ENCODE measurements at regions not wholly inside any gene's neighbourhood (a gene's known extent, or its start where the extent isn't known, plus 50 kb on each side); places are given as distances from the start of the nearest gene placed in this dataset.
"Not testable (repeated sequence)": the region's sequence is repeated elsewhere in the genome, so short reads cannot be mapped to it uniquely, and the experiment has no call there.

- not testable (repeated sequence) for H3K4me3 ChIP-seq, H3K36me3 ChIP-seq, H4K20me1 ChIP-seq, H3K27me3 ChIP-seq, H3K27ac ChIP-seq, H3K9ac ChIP-seq, H3K4me2 ChIP-seq, H3K9me3 ChIP-seq, H3K4me1 ChIP-seq
These were observed 443.2 kb upstream of the ZNF722 start for GRCh38 chr7:63555226-63555994.

- not testable (repeated sequence) for H4K20me1 ChIP-seq, H3K9ac ChIP-seq, H3K27ac ChIP-seq, H3K27me3 ChIP-seq, H3K9me3 ChIP-seq, H3K4me3 ChIP-seq, H3K4me2 ChIP-seq, H3K4me1 ChIP-seq, H3K36me3 ChIP-seq
These were observed 442.4 kb upstream of the ZNF722 start for GRCh38 chr7:63556223-63556622.

DNA sequence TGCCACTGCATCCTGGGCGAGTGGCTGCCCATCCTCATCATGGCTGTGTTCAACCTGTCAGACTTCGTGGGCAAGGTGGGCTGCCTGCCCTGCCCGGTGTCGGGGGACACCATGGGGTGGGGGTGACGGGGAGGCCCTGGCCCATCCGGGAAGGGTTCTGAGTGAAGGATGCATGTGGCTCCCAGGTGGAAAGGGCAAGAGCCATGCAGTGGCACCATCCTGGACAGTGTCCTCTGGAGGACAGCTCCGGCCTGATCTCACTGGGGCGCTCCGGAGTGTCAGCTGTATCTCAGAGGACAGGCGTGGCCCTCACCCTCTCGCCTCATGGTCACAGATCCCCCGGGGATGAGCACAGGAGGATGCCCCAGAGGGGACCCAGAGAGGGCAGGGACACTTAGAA is 439.6 kb upstream of the ZNF722 start:
- H3K4me3 ChIP-seq, H3K4me1 ChIP-seq, H3K4me2 ChIP-seq, H3K27me3 ChIP-seq, H3K27ac ChIP-seq, H3K9me3 ChIP-seq, H3K9ac ChIP-seq, H4K20me1 ChIP-seq, H3K36me3 ChIP-seq: not testable (repeated sequence)

GRCh38 chr7:63559826-63560465 is 438.7 kb upstream of the ZNF722 start:
- not testable (repeated sequence) for H3K4me2 ChIP-seq, H3K9me3 ChIP-seq, H3K27ac ChIP-seq, H4K20me1 ChIP-seq, H3K4me3 ChIP-seq, H3K27me3 ChIP-seq, H3K4me1 ChIP-seq, H3K9ac ChIP-seq, H3K36me3 ChIP-seq

DNA sequence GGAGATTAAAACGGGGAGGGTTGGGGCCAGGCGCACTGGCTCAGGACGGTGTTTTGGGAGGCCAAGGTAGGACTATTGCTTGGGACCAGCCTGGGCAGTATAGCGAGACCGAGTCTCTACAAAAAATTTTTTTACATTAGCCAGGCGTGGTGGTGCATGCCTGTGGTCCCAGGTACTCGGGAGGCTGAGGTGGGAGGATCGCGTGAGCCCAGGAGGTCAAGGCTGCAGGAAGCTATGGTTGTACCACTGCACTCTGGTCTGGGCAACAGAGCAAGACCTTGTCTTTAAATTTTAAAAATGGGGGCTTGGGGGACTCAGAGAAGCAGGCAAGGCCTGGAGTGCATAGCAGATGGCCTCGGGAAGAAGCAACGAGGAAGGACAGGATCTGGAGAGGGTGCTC is 436.7 kb upstream of the ZNF722 start:
- not testable (repeated sequence) for H3K4me2 ChIP-seq, H3K27me3 ChIP-seq, H3K27ac ChIP-seq, H3K4me1 ChIP-seq, H3K9ac ChIP-seq, H4K20me1 ChIP-seq, H3K4me3 ChIP-seq, H3K36me3 ChIP-seq
- H3K9me3 ChIP-seq: peaks cover 10% of the 10 kb centered on the region; the same call in 1 of the 2 replicates

DNA sequence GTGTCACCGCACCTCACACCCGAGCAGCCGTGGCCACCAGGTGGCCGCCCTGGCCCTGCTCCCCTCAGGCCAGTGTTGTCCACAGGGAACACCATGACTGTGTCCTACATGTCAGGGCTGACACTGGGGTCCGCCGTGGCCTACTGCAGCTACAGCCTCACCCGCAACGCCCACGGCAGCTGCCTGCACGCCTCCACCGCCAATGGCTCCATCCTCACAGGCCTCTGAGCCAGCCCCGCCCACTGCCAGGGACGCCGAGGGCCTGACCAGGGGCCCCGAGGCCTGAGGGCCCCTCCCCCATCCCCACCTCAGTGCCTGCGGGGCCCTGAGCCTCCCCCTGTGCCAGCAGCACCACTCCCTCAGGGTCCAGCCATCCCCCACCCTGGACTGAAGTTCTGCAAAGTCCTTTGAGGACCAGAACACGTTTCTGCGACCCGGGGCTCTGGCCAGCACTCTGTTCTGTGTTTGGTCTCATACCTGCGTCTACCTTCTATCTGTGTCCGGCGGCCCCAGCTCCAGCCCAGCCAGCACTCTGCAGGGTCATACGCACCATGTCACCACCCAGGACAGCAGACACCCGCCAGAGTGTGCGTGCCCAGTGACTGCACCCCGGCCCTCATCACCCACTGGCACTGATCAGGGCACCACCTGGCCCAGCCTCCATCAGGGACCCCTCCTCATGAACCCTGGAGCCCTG is 436.1 kb upstream of the ZNF722 start:
- not testable (repeated sequence) for H3K36me3 ChIP-seq, H3K27ac ChIP-seq, H3K4me1 ChIP-seq, H4K20me1 ChIP-seq, H3K27me3 ChIP-seq, H3K4me3 ChIP-seq, H3K4me2 ChIP-seq, H3K9ac ChIP-seq
- H3K9me3 ChIP-seq: peaks cover 10% of the 10 kb centered on the region; the same call in 1 of the 2 replicates

DNA sequence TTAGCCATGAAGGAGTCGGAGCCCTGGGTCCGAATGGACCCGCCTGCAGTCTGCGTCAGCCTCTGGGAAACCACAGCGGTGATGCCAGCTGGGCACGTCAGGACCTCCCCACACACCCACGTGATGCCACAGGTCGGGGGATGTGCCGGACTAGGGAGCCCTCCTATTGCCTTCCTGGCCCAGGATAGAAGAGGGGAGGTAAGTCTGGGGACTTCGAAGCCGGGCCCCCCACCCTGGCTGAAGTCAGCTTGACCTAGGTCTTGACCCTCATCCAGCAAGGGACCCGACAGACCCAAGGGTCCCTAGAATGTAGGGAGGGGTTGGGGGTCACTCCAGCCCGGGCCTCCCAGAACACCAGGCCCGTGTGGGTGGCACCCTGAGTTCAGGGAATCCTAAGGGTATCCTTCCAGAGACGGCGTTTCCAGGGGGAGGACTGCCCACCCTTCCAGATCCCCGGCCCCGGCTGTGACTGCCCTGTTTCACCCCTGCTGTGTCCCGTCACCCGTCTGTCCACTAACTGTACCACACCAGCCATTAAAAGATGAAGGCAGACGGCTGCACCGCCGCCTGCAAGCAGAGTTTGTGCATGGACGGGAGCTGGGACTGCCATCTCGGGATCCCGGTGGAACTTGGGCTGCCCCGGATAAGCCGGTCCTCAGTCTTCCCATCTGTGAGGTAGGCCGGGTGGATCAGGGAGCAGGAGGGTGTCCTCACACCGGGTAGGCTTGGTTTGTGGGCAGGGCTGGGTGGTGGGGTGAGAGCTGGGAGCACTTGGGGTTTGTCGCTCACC is 435.3 kb upstream of the ZNF722 start:
- H3K36me3 ChIP-seq, H3K27me3 ChIP-seq, H3K9ac ChIP-seq, H3K27ac ChIP-seq, H4K20me1 ChIP-seq, H3K4me2 ChIP-seq, H3K4me3 ChIP-seq, H3K4me1 ChIP-seq: not testable (repeated sequence)
- peaks cover 10% of the 10 kb centered on the region; the same call in 1 of the 2 replicates for H3K9me3 ChIP-seq

DNA sequence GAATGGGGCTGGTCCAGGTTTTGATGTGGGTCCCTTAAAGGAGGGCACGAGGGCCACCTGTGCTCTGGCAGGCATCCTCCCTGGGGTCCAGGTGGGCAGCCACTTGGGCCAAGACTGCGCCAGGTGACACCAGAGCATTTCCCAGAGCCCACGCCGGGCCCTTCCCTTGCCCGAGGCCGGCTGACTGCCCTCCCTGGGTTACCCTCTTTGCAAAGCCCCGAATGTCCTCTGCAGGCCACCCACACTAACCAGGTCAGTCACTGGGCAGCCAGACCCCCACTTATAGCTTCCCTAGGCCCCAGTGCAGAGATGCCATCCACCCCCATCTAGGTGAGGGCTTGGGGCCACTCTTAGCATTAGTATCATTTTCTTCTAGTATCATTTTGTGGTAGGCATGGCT is 433.8 kb upstream of the ZNF722 start:
- not testable (repeated sequence) for H3K9ac ChIP-seq, H3K4me3 ChIP-seq, H3K9me3 ChIP-seq, H3K4me1 ChIP-seq, H3K27me3 ChIP-seq, H3K4me2 ChIP-seq, H3K36me3 ChIP-seq, H3K27ac ChIP-seq, H4K20me1 ChIP-seq

GRCh38 chr7:63566886-63567285 is 431.8 kb upstream of the ZNF722 start:
- H3K4me1 ChIP-seq, H3K4me3 ChIP-seq, H3K27ac ChIP-seq, H3K9me3 ChIP-seq, H3K9ac ChIP-seq, H3K36me3 ChIP-seq, H3K27me3 ChIP-seq, H4K20me1 ChIP-seq, H3K4me2 ChIP-seq: not testable (repeated sequence)

GRCh38 chr7:63567636-63568035 is 431.0 kb upstream of the ZNF722 start:
- not testable (repeated sequence) for H3K9ac ChIP-seq, H3K4me2 ChIP-seq, H4K20me1 ChIP-seq, H3K4me1 ChIP-seq, H3K36me3 ChIP-seq, H3K27me3 ChIP-seq, H3K9me3 ChIP-seq, H3K4me3 ChIP-seq, H3K27ac ChIP-seq

- H3K4me3 ChIP-seq, H3K9ac ChIP-seq, H3K4me1 ChIP-seq, H3K27ac ChIP-seq, H3K36me3 ChIP-seq, H3K4me2 ChIP-seq, H4K20me1 ChIP-seq, H3K27me3 ChIP-seq: not testable (repeated sequence)
- peaks cover 13% of the 10 kb centered on the region for H3K9me3 ChIP-seq
These were observed 429.9 kb upstream of the ZNF722 start for GRCh38 chr7:63568571-63569313.

DNA sequence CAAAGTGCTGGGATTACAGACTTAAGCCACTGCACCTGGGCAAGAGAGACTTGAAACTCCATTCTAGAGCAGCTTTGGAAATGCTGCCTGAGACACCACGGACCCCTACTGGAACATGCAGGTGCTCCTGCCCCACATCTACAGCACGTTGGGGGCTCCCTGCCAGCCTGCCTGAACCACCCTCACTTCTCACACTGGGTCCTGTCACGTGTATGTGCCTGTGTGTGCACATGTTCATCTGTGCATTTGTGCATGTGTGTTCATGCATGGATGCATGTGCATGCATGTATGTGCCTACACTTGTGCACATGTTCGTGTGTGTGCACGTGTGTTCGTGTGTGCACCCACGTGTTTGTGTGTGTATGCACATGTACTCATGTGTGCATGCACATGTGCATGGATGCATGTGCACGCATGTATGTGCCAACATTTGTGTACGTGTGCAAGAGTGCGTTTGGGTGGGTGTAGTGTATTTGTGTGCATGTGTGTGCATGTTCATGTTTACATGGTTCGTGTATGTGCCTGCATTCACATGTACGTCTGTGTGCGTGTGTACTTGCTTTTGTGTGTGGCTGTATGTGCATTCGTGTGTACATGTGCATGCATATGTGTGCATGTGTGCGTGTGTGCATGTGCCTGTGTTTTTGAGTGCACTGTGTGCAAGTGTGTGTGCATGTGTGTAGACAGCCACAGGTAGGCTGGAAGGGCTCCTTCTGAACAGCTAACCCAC is 428.1 kb upstream of the ZNF722 start:
- not testable (repeated sequence) for H3K27ac ChIP-seq, H3K4me1 ChIP-seq, H3K4me2 ChIP-seq, H3K27me3 ChIP-seq, H3K36me3 ChIP-seq, H3K4me3 ChIP-seq, H3K9ac ChIP-seq, H4K20me1 ChIP-seq
- peaks cover 20% of the 10 kb centered on the region for H3K9me3 ChIP-seq

GRCh38 chr7:63572196-63572595 is 426.5 kb upstream of the ZNF722 start:
- not testable (repeated sequence) for H3K36me3 ChIP-seq, H3K4me1 ChIP-seq, H3K4me2 ChIP-seq, H3K4me3 ChIP-seq, H3K27me3 ChIP-seq, H3K9ac ChIP-seq, H3K27ac ChIP-seq, H4K20me1 ChIP-seq
- peaks cover 37% of the 10 kb centered on the region for H3K9me3 ChIP-seq
